Endometrium (tissue), 2 donors: ENCODE measurements at regions not wholly inside any gene's neighbourhood (a gene's known extent, or its start where the extent isn't known, plus 50 kb on each side); places are given as distances from the start of the nearest gene placed in this dataset.
"Not testable (repeated sequence)": the region's sequence is repeated elsewhere in the genome, so short reads cannot be mapped to it uniquely, and the experiment has no call there.

Experiments used
- FAIRE-seq: peaks from 2 replicates; lab custom pipeline; 2012; peaks lifted over from hg19 to GRCh38; lab: Jason Lieb, UNC
- donor health status: control.
- donor health status: control.

DNA sequence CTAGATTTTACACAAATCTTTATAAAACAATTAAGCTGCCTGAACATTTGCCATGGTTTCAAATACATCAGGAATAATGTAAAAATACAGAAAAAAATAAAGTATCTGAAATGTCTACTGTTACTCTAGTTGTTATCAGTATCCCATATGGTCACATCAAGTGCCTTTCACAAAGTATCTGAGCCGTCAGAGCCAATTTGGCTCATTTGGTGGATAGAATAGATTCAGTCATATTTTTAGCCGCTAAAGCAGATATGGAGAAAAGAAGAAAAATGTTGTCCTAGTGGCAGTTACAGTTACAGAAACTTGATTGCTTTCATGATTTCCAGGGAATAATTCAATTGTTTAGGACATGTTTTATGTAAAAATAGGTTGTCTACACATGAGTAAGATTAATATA, 641.1 kb downstream of the RAPGEF2 start:
- FAIRE-seq, result no peak

DNA sequence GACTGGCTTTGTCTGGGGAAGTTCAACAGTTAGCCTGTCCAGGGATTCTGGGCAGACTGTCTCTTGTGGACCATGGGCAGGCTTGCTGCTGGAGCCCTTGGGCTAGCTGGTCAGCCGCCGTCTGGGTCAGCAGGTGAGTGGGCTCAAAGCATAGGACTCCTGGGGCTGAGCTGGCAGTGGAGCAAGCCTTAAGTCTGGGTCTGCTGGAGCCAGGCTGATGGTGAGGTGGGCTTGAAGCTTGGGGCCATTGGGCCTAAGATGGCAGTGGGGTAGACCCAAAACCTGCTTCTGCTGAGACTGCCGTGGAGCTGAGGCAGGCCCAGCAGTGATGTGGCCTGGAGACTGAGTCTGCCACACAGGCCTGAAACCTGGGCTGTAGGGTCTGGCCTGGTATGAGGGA, 645.1 kb downstream of the RAPGEF2 start:
- no peak for FAIRE-seq

DNA sequence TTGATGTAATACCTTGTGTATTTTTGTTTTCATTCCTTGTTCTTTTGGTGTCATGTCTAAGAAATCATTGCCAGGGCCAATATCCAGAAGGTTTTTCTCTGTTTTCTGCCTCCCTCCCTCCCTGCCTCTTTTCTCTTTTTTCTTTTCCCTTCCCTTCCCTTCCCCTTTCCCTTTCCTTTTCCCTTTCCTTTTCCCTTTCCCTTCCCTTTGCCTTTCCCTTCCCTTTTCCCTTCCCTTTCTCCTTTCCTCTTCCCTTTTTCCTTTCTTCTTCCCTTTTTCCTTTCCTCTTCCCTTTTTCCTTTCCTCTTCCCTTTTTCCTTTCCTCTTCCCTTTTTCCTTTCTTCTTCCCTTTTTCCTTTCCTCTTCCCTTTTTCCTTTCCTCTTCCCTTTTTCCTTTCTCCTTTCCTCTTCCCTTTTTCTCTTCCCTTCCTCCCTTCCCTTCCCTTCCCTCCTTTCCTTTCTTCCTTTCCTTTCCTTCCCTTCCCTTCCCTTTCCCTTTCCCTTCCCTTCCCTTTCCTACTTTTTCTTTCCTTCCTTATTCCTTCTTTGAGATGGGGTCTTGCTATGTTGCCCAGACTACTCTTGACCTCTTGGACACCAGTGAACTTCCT, 646.1 kb downstream of the RAPGEF2 start:
- no peak for FAIRE-seq

DNA sequence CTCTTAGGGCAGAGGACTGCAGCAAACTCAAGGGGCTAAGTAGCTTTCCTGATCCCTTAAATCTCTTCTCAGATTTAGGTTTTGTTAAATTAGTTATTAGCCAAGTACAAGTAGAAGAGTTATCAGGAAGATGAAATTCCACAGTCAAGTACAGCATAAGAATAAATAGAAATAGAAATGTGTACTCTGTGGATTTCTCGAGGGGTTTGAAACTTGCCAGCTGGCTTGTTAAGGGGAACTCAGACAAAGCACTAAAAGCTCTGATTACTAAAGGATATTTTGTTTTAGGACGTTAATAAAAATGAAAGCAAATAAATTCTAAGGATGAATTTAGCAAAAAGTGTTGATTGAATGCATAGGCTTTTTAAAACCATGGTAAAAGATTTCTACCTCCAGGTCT, 654.6 kb downstream of the RAPGEF2 start:
- no peak for FAIRE-seq

DNA sequence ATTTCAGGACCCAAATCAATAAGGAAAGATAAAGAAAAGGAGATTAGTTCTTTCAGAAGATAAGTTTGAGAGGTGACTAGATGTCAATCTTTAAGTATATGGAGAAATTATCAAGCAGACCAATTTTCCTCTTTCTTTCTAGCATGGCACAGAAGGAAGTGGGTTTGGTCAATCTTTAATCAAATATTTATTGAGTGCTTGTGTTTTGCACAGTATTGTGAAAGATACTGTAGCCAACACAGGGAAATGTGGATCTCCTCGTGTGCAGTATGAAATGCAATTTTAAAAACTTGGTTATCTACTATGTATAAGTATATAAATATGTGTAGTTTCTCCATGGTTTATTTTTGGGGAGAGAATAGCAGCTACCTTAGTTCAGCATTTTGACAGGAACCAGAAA, 655.2 kb downstream of the RAPGEF2 start:
- no peak for FAIRE-seq

DNA sequence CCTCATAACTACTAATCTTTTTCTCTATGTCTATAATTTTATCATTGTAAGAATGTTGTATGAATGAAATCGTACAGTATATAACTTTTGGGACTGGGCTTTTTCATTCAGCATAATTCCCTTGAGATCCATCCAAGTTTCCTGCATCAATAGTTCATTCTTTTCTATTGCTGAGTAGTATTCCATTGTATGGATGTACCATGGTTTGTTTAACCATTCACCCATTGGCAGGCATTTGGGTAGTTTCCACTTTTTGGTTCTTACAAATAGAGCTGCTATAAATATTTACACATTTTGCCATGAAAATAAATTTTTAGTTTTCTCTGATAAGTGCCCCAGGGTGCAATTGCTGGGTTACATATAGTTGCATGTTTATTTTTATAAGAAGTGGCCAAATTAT, 659.8 kb downstream of the RAPGEF2 start:
- no peak for FAIRE-seq

DNA sequence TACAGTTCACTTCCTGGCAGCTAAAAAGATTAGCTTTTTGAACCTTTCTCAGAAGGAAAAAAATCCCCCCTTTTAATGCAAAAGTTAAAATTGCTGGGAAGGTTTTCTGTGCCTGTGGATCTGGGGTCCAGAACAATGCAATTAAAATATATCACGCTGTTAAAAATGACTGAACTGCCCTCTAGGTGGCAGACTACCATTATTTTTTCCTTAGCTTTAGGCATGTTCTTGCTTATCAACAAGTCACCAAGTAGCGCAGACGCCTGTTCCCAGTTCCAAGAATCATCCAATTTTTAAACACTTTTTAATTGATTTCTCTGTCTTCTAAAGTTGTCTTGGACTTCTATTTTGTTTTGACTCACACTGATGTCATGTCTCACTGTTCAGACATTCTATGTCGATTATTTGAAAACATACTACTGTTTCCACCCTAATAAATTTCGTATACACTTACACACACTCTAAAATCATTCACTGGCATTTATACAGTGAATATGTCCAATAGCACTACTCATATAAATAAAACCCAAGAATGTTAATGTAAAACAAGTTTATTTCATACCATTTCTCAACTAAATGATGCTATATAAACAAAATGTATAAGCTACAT, 661.6 kb downstream of the RAPGEF2 start:
- peak; percentile 53 for FAIRE-seq

DNA sequence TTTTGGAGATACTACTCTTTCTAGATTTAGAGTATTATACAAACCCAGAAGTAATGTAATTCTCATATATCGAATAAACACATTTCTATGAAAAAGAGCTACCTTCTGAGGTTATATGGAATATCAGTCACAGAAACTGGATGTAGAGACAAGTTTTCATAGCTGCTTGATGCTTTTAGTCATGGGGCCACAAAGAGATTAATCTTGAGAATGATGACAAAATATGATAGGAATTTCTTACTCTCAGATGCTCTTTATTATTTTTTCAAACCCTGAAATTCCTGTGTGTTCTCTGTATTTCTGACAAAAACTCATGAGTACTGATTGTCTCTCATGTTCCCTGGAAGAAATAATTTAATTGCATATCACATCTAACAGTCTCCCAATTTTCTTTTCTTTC, 662.5 kb downstream of the RAPGEF2 start:
- no peak for FAIRE-seq

DNA sequence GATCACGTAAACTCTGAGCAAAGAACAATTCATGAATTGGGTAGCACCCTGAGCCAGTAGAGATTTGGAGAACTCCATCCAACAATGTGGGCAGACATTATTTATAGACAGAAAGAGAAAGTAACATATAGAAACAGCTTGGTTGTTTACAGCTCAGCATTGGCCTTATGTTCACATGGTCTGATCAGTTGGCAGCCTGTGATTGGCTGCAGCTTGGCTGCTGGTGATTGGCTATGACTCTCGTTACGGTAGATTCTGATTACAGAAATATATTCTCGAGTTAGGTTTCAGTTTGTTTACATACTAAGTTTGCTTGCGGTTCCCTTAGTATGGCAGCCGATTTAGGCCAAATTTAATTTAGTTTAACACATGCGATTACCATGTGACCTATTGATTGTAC, 663.4 kb downstream of the RAPGEF2 start:
- FAIRE-seq, result no peak

DNA sequence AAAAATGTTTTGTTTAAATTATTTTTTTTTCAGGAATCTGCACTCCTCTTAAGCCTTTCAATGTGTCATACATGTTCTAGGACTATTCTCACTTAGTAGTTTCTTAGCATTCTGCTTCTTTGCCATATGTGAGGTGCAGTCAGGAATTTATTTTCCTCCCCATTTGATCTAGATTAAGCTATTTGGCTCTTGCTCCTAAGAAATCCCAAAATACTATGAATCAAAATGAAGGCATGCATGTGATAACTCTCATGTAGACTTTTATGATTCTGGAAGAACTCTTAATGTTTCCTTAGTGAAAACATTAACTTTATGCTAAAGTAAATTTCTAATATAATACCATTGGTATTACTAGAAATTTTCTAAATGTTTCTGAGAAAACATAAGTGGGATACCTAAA, 664.5 kb downstream of the RAPGEF2 start:
- no peak for FAIRE-seq

DNA sequence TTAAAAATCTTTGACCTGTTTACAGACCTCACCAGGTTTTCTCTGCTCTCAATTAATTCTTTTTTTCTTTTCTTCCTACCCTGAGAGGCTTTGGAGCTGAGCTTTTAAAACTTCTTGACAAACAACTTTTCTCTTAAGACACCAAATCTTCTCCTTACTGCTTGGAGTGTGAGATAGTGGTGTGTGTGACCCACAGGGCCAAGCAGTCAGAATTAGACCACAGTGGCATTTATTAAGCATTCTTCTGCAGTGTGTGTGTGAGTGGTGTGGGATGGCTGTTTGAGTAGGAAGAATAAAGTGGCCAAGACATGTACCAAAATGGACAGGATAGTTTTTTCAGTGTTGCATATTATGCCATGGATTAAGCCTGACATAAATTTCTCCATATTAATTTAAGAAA, 665.1 kb downstream of the RAPGEF2 start:
- no peak for FAIRE-seq

DNA sequence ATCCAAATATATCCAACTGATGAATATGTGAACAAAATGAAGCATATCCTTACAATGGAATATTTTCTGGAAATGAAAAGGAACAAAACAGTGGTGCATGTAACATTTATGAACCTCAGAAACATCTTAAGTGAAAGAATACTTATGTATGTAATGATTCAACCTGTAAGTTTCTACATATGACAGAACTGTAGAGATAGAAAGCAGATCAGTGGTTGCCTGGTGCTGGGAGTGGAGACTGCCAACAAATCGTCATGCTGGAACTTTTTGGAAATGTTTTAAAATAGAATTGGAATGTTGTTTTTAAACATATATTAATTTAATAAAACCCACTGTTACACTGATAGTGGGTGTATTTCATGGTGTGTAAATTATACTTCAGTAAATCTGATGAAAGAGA, 667.5 kb downstream of the RAPGEF2 start:
- FAIRE-seq, result no peak

DNA sequence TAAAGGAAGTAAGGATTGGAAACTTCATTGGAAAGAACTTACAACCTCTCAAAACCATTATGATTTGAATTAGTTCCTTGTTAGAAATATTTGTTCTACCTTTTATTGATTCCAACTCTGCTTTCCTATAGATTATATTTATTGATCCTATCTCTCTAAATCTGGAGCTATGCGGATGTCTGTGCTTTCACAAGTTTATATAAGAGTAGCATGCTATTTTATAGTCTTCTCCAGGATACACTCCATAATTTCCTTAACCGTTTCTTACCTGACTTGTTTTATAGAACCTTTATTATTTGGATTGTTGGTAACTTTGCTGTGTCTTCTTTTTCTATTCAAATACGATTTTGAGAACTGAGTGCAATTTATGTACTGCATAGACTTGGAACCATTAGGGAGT, 668.1 kb downstream of the RAPGEF2 start:
- FAIRE-seq, result no peak

DNA sequence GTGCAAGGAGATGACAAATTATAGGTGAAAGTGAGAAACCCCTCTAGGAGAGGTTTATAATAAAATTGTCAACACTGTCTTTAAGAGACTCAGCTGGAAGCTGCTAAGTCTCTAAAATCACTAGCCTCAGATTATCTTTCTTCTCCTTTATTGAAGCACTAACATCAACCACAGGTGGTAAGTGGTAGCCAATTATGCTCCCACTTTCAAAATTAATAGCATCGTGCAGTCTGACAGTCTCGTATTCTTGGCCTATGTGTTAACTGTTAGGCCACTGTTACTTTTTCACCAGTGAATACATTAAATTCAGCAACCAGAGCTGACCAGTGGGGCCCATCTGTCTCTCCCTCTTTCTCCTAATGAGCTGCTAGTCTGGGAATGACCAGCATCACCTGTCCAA, 674.1 kb downstream of the RAPGEF2 start:
- no peak for FAIRE-seq

DNA sequence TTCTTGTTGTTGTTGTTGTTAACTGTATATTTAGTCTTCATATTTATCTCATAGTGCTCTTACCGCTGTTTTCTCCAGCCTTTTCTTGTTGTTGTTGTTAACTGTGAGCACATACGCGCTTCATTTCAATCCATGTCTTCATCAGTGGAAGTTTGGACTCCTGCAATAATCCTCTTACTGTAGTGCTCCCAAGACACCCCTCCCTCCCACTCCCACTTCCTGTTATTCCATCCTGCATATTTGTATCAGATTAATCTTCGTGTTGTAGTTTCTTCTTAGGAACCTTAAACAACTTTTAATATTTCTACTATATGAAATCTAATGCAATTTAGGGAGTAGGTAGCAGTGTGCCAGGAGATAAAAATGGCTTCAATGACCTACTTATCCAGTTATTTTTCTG, 674.8 kb downstream of the RAPGEF2 start:
- no peak for FAIRE-seq

DNA sequence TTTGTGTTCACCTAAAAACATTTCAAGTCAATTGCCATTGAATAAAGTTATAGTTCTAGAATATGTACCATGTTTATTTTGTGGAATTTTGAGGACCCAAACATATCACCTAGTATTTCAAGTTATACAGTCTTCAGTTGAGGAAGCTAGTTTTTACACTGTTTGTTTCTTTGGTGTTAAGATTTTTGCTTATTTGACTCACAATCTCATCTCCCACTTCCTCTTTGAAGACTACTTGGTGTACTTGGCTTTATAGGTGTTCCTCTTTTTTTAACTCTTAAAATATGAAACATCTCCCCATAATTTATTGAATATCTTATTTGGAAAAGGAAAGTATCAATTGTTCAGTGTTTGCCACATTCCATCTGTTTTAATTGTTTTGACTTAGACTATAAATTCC, 675.4 kb downstream of the RAPGEF2 start:
- FAIRE-seq, result no peak

DNA sequence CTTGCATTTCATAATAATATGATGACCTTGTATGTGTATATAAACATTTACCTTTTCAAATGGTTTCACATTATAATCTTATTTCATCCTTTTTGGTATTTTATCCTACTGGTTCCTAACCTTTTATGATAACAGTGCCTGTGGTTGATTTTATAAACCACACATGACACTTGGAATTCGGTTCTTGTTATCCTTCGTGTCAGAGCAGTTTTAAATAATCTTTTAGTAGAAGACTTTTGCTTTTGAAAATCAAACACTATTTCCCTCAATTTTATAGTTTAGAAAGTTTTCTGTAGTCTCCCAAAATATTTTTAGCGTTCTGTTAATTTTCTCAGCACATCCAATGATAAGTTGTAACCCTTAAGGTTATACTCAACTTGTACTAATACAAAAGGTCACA, 676.8 kb downstream of the RAPGEF2 start:
- no peak for FAIRE-seq

DNA sequence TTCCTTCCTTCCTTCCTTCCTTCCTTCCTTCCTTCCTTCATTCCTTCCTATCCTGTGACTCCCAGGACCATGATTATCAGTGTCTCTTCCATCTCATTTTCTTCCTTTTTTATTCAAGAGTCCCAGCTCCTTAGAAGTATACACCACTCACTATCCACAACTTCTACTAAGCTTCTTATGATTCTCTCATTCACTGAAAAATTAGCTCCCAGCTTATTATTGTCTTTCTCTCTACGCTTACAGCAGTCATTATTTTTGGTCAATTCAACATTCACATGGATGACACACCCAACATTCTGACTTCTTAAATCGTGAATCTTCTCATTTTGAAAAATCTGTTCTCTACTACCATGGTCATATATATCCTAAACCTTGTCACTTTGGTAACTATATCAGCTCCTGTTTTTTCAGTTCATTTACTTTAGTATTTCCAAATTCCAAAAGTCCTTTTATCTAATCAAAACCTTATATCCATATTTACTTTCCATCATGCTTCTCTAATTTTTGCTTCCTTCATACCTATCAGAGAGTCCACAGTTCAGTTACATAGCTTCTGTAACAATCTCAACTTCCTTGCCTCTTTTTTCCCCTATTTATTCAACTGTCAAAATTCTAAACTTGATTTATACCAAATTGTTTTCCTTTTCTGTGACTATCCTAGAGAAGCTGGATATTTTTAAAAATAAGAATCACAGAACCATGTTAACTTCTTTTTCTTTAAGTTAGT, 677.5 kb downstream of the RAPGEF2 start:
- no peak for FAIRE-seq

DNA sequence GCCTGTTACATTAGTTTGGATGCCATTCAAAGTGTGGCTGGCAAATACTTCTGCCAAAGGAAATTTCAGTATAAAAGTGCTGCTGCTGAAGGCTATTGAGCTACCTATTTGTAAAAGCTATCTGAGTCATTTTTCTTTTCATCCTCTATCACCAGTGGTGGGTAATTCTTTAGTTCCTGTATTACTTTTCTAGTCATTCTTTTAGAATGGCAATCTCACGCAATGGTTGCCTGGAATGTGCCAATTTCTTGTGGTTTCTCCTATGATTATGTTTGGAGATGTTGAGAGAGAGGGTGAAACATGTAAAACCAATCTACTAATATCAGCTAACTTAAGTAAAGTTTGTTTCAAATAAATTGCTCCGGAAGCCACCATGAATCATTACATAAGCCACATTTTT, 685.0 kb downstream of the RAPGEF2 start:
- FAIRE-seq, result no peak

DNA sequence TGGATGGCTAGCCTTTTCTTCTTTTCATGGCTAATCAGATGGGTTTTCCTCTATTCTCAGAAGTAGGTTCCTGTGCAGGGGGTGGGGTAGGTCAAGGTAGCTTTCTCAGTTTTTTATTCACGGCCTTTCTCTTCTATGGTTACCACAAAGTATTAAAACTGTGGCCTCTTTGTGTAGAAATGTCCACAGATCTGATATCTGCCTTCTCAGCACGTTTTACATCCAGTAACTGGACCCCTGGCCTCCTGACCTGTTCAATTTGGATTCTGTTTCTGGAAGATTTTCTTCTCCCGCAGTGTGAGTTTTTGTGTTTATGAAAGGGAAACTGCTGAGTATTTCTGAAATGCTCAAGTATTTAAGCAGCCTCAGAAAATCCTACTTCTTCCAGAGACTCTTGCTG, 688.5 kb downstream of the RAPGEF2 start:
- no peak for FAIRE-seq

DNA sequence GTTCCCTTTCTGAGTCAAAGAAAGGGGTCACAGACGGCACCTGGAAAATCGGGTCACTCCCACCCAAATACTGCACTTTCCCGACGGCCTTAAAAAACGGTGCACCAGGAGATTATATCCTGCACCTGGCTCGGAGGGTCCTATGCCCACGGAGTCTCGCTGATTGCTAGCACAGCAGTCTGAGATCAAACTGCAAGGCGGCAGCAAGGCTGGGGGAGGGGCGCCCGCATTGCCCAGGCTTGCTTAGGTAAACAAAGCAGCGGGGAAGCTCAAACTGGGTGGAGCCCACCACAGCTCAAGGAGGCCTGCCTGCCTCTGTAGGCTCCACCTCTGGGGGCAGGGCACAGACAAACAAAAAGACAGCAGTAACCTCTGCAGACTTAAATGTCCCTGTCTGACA, 701.7 kb downstream of the RAPGEF2 start:
- FAIRE-seq, result not testable (repeated sequence)

DNA sequence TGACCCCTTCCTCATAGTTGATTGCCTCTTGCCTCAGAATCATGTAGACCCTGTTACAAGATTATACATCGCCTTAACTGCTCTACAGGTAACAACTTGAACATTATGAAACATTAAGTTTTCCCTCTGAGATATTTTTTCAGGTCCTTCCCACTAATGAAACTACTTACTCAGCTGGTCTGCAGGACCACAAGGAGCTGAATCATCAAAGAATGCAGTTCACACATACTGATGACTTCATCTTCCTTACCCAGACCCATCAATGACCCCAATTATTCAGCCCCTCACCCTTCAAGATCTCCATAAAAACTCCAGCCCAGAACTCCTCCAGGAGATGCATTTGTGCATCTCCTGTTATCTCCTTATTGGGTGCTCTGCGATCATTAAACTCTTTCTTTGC, 720.9 kb downstream of the RAPGEF2 start:
- FAIRE-seq, result no peak

DNA sequence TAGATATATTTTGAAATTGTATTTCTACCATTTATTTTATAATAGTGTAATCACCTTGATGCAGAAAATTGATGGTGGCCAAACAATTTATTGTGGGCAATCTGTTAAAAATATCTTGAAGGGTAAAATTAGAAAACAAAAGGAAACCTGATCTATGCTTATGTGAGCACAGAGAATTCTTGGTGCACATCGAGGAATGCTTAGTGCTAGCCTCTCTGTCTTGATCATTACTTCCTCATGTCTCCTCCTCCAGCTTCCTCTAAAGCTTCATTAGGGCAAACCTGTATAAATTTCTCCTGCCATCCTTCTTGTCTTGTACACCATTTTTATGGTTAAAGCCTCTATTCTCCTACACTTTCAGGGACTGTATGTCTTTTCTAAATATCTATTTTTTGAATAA, 725.8 kb downstream of the RAPGEF2 start:
- FAIRE-seq, result no peak

DNA sequence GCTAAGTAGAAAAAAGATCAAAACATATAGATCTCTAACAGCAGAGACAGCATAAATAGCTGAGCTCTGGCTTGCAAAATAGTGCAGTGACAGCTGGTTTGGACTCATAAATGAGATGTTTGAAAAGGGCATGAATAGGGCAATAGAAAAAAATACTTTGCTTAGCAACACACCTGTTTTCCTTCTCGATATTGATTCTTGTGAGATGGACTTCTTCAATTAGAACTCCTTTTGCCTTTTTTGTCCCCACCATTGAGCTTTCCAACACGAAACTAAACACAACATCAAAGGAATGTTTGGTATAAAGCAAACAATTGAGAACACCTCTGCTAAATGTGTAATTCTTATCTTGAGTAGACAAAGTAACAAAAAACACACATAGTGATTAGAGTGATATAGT, 726.3 kb downstream of the RAPGEF2 start:
- FAIRE-seq, result no peak
